Choroid plexus epithelial cell (primary cell): ENCODE measurements at regions not wholly inside any gene's neighbourhood (a gene's known extent, or its start where the extent isn't known, plus 50 kb on each side); places are given as distances from the start of the nearest gene placed in this dataset.

Experiments used
- DNase-seq: peaks from one replicate; pipeline ENCODE4 v3.0.0-alpha.2; 2010; ENCODE audit warnings: low read depth
- H3K4me3 ChIP-seq: 2 replicates; pipeline ENCODE4 v1.5.1; 2011; ENCODE audit warnings: low read depth, mild to moderate bottlenecking, control low read depth, low read length, moderate library complexity
- CTCF ChIP-seq: conservative IDR thresholded peaks from 2 replicates; pipeline ENCODE4 v1.5.1; 2011; ENCODE audit warnings: low read depth, mild to moderate bottlenecking, control low read depth, inconsistent platforms, low read length, moderate library complexity

- no peak for DNase-seq
- no peak overlapping the region for H3K4me3 ChIP-seq
- TF ChIP-seq CTCF = no peak
These were observed 311.3 kb downstream of the KLF12 start for GRCh38 chr13:73822668-73823592.

DNA sequence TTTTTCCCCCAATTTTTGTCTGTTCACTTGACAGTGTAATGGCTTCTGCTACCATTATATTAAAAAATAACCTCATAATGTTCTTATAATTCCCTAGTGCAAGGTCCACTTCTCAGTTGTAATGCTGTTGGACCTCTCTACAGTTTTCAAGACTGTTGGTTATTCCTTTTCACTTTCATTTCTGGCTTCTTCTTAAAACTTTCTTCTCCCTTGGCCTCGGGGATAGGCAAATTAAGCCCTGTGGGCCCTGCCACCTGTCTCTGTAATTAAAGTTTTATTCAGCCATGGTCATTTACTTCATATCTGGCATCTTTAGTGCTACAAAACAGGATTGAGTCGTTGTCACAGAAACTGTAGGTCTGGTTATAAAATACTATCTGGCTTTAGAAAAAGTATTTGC is 313.5 kb downstream of the KLF12 start:
- TF ChIP-seq CTCF = no peak
- no peak for DNase-seq
- H3K4me3 ChIP-seq = no peak overlapping the region

- H3K4me3 ChIP-seq = no peak overlapping the region
- TF ChIP-seq CTCF = no peak
- DNase-seq = no peak
These were observed 313.9 kb downstream of the KLF12 start for GRCh38 chr13:73820285-73820684.

- no peak for DNase-seq
- TF ChIP-seq CTCF = no peak
These were observed 314.5 kb downstream of the KLF12 start for GRCh38 chr13:73819711-73820110.

GRCh38 chr13:73816702-73817101 is 317.5 kb downstream of the KLF12 start:
- H3K4me3 ChIP-seq = no peak overlapping the region
- no peak for TF ChIP-seq CTCF
- no peak for DNase-seq

More at GRCh38 chr13:73819711-73820110, 314.5 kb downstream of the KLF12 start:
- H3K4me3 ChIP-seq = no peak overlapping the region

GRCh38 chr13:73815796-73816195 is 318.4 kb downstream of the KLF12 start:
- DNase-seq = no peak
- H3K4me3 ChIP-seq = no peak overlapping the region
- TF ChIP-seq CTCF = no peak

DNA sequence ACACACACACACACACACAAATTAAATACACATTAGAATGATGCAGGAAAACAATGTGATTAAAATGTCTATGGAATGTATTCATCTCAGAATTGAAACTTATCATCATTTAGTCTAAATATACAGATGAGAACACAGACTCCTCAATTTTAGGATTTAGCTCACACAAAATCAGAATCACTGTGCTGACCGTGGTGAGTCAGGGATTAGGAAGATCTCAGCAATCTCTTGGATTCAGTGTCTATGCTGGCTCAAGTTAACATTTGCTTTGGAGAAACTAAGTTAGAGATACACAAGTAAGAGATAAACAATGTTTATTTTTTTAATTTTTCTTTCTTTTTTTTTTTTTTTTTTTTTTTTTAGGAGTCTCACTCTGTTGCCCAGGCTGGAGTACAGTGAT is 323.6 kb downstream of the KLF12 start:
- no peak for DNase-seq
- no peak for TF ChIP-seq CTCF
- H3K4me3 ChIP-seq = no peak overlapping the region
